ENCODE measurements at regions not wholly inside any gene's neighbourhood (a gene's known extent, or its start where the extent isn't known, plus 50 kb on each side); places are given as distances from the start of the nearest gene placed in this dataset.

GRCh38 chr16:6864671-6865070 is 468.0 kb upstream of the RBFOX1 start:
- TF ChIP-seq, protein P1, sequence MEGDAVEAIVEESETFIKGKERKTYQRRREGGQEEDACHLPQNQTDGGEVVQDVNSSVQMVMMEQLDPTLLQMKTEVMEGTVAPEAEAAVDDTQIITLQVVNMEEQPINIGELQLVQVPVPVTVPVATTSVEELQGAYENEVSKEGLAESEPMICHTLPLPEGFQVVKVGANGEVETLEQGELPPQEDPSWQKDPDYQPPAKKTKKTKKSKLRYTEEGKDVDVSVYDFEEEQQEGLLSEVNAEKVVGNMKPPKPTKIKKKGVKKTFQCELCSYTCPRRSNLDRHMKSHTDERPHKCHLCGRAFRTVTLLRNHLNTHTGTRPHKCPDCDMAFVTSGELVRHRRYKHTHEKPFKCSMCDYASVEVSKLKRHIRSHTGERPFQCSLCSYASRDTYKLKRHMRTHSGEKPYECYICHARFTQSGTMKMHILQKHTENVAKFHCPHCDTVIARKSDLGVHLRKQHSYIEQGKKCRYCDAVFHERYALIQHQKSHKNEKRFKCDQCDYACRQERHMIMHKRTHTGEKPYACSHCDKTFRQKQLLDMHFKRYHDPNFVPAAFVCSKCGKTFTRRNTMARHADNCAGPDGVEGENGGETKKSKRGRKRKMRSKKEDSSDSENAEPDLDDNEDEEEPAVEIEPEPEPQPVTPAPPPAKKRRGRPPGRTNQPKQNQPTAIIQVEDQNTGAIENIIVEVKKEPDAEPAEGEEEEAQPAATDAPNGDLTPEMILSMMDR (IDR thresholded peaks at IDR 0.05 in 4 of 5, conservative IDR thresholded peaks at IDR 0.05 in 1 of 5): no peak
- no peak for TF ChIP-seq POLR2A (IDR thresholded peaks at IDR 0.05)
